ENCODE measurements at regions not wholly inside any gene's neighbourhood (a gene's known extent, or its start where the extent isn't known, plus 50 kb on each side); places are given as distances from the start of the nearest gene placed in this dataset.

GRCh38 chr12:89029961-89030360, 322.3 kb downstream of the DUSP6 start:
- no peaks in the 10 kb centered on the region for H3K36me3 ChIP-seq (ENCODE audit: insufficient read depth, low read length)
- no peak for DNase-seq (ENCODE audit: low read depth, low spot score)
- H3K4me3 ChIP-seq: no peak overlapping the region
- H3K9me3 ChIP-seq (ENCODE audit: low read depth, low read length): no peaks in the 10 kb centered on the region
- no peak overlapping the region for H3K27ac ChIP-seq
- no peak for TF ChIP-seq FOXP2 (optimal IDR thresholded peaks at IDR 0.05; ENCODE audit: control extremely low read depth, extremely low read length, insufficient read depth)
- H3K9ac ChIP-seq (ENCODE audit: insufficient read length): no peak overlapping the region

GRCh38 chr12:89024580-89024979, 327.7 kb downstream of the DUSP6 start:
- no peak for TF ChIP-seq FOXP2 (optimal IDR thresholded peaks at IDR 0.05; ENCODE audit: control extremely low read depth, extremely low read length, insufficient read depth)
- no peak for TF ChIP-seq EZH2 (IDR thresholded peaks at IDR 0.05)
- no peak for TF ChIP-seq POLR2AphosphoS5 (IDR thresholded peaks at IDR 0.05; ENCODE audit: borderline replicate concordance, low read depth, low read length)
- no peaks in the 10 kb centered on the region for H3K36me3 ChIP-seq (ENCODE audit: insufficient read depth, low read length)
- no peak overlapping the region for H3K4me3 ChIP-seq
- H3K9me3 ChIP-seq (ENCODE audit: low read depth, low read length): no peaks in the 10 kb centered on the region
- DNase-seq (ENCODE audit: low read depth, low spot score): no peak
- no peak overlapping the region for H3K27ac ChIP-seq
- H3K9ac ChIP-seq (ENCODE audit: insufficient read length): no peak overlapping the region

- TF ChIP-seq FOXP2 (optimal IDR thresholded peaks at IDR 0.05; ENCODE audit: control extremely low read depth, extremely low read length, insufficient read depth) (no peak), EZH2 (IDR thresholded peaks at IDR 0.05) (no peak), POLR2AphosphoS5 (IDR thresholded peaks at IDR 0.05; ENCODE audit: borderline replicate concordance, low read depth, low read length) (no peak)
- Histone ChIP-seq H3K27ac (no peak overlapping the region), H3K4me3 (no peak overlapping the region), H3K36me3 (ENCODE audit: insufficient read depth, low read length) (no peaks in the 10 kb centered on the region), H3K9me3 (ENCODE audit: low read depth, low read length) (no peaks in the 10 kb centered on the region), H3K9ac (ENCODE audit: insufficient read length) (no peak overlapping the region)
- DNase-seq (ENCODE audit: low read depth, low spot score): no peak
Observed at GRCh38 chr12:89023936-89024335, 328.4 kb downstream of the DUSP6 start.

DNA sequence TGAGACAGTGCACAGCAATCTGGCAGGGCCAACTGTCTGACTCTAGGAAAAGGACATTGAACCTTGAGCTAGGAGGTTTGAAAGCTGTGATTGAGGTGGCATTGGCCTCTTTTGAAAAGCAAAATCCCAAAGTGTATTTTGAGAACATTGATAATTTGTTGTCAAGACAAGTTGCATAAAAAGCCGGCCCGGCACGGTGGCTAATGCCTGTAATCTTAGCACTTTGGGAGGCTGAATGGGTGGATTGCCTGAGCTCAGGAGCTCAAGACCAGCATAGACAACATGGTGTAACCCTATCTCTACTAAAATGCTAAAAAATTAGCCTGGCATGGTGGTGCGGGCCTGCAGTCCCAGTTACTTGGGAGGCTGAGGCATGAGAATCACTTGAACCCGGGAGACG, 331.6 kb downstream of the DUSP6 start:
- Histone ChIP-seq H3K4me3 (no peak overlapping the region), H3K27ac (no peak overlapping the region), H3K36me3 (ENCODE audit: insufficient read depth, low read length) (no peaks in the 10 kb centered on the region), H3K9ac (ENCODE audit: insufficient read length) (no peak overlapping the region), H3K9me3 (ENCODE audit: low read depth, low read length) (no peaks in the 10 kb centered on the region)
- TF ChIP-seq EZH2 (IDR thresholded peaks at IDR 0.05): no peak
- TF ChIP-seq POLR2AphosphoS5 (IDR thresholded peaks at IDR 0.05; ENCODE audit: borderline replicate concordance, low read depth, low read length): no peak
- TF ChIP-seq FOXP2 (optimal IDR thresholded peaks at IDR 0.05; ENCODE audit: control extremely low read depth, extremely low read length, insufficient read depth): no peak
- DNase-seq (ENCODE audit: low read depth, low spot score): no peak

- Histone ChIP-seq H3K36me3 (ENCODE audit: insufficient read depth, low read length) (no peaks in the 10 kb centered on the region), H3K9me3 (ENCODE audit: low read depth, low read length) (no peaks in the 10 kb centered on the region), H3K9ac (ENCODE audit: insufficient read length) (no peak overlapping the region), H3K27ac (no peak overlapping the region), H3K4me3 (no peak overlapping the region)
- no peak for DNase-seq (ENCODE audit: low read depth, low spot score)
- TF ChIP-seq POLR2AphosphoS5 (IDR thresholded peaks at IDR 0.05; ENCODE audit: borderline replicate concordance, low read depth, low read length): no peak
- TF ChIP-seq EZH2 (IDR thresholded peaks at IDR 0.05): no peak
- TF ChIP-seq FOXP2 (optimal IDR thresholded peaks at IDR 0.05; ENCODE audit: control extremely low read depth, extremely low read length, insufficient read depth): no peak
Observed at GRCh38 chr12:89020121-89020480, 332.2 kb downstream of the DUSP6 start.

GRCh38 chr12:89019439-89020120, 332.7 kb downstream of the DUSP6 start:
- peak overlapping the region; percentile 64 for H3K9ac ChIP-seq (ENCODE audit: insufficient read length)
- peak; percentile 76 for DNase-seq (ENCODE audit: low read depth, low spot score)
- peak overlapping the region; percentile 75 for H3K4me3 ChIP-seq
- H3K9me3 ChIP-seq (ENCODE audit: low read depth, low read length): no peaks in the 10 kb centered on the region
- H3K27ac ChIP-seq: no peak overlapping the region
- H3K36me3 ChIP-seq (ENCODE audit: insufficient read depth, low read length): no peaks in the 10 kb centered on the region
- TF ChIP-seq EZH2 (IDR thresholded peaks at IDR 0.05) (no peak), POLR2AphosphoS5 (IDR thresholded peaks at IDR 0.05; ENCODE audit: borderline replicate concordance, low read depth, low read length) (no peak), FOXP2 (optimal IDR thresholded peaks at IDR 0.05; ENCODE audit: control extremely low read depth, extremely low read length, insufficient read depth) (peak; percentile 28)

GRCh38 chr12:89016970-89017778, 335.1 kb downstream of the DUSP6 start:
- Histone ChIP-seq H3K4me3 (peak overlapping the region; percentile 60), H3K27ac (no peak overlapping the region), H3K36me3 (ENCODE audit: insufficient read depth, low read length) (no peaks in the 10 kb centered on the region), H3K9me3 (ENCODE audit: low read depth, low read length) (no peaks in the 10 kb centered on the region), H3K9ac (ENCODE audit: insufficient read length) (no peak overlapping the region)
- no peak for DNase-seq (ENCODE audit: low read depth, low spot score)
- no peak for TF ChIP-seq FOXP2 (optimal IDR thresholded peaks at IDR 0.05; ENCODE audit: control extremely low read depth, extremely low read length, insufficient read depth)
- no peak for TF ChIP-seq EZH2 (IDR thresholded peaks at IDR 0.05)
- no peak for TF ChIP-seq POLR2AphosphoS5 (IDR thresholded peaks at IDR 0.05; ENCODE audit: borderline replicate concordance, low read depth, low read length)

DNA sequence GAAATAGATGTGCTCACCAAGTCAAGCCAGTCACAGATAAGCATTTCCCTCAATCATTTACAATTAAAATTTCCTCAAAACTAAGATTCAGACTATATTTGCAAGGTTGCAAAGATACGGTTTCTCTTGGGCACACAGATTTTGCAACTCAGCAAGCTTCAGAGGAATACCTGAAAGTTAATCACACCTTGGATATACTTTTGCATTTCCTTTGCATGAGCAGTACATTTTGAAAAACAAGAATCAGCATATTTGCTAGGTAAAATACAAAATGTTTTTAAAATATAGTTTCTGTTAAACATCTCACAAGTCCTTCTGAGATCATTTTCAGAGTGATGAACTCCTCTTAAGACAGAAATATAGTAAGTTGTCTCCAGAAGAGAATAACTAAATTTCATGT, 336.9 kb downstream of the DUSP6 start:
- TF ChIP-seq FOXP2 (optimal IDR thresholded peaks at IDR 0.05; ENCODE audit: control extremely low read depth, extremely low read length, insufficient read depth): no peak
- TF ChIP-seq EZH2 (IDR thresholded peaks at IDR 0.05): no peak
- Histone ChIP-seq H3K36me3 (ENCODE audit: insufficient read depth, low read length) (no peaks in the 10 kb centered on the region), H3K4me3 (no peak overlapping the region), H3K9me3 (ENCODE audit: low read depth, low read length) (no peaks in the 10 kb centered on the region), H3K9ac (ENCODE audit: insufficient read length) (no peak overlapping the region), H3K27ac (no peak overlapping the region)
- DNase-seq (ENCODE audit: low read depth, low spot score): no peak

All from SK-N-MC (cell line).